Stimulated activated CD4-positive, alpha-beta T cell treated with anti-CD3 and anti-CD28 coated beads, Interleukin-12 subunit alpha, Interleukin-12 subunit beta, amount 100 ng/mL, for 4 hours (primary cell): ENCODE measurements at regions not wholly inside any gene's neighbourhood (a gene's known extent, or its start where the extent isn't known, plus 50 kb on each side); places are given as distances from the start of the nearest gene placed in this dataset.

Experiments
- DNase-seq: peaks from one replicate; pipeline ENCODE4 v3.0.0-alpha.2; 2020

- no peak for DNase-seq
Measured at GRCh38 chrY:21295206-21295605, 215.9 kb upstream of the RBMY1B start.

DNA sequence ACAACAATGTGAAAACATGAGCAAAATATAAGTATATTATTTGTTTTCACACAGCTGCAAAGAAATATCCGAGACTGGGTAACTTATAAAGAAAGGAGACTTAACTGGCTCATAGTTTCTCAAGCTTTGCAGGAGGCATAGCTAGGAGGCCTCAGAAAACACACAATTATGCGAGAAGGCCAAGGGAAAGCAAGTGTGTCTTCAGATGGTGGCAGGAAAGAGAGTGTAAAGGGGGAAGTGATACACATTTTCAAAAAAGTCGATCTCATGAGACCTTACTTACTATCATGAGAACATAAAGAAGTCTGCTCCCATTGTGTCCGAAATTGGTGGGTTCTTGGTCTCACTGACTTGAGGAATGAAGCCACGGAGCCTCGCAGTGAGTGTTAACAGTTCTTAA lies 208.9 kb upstream of the RBMY1B start:
- DNase-seq, result no peak

- no peak for DNase-seq
Measured at GRCh38 chrY:21315366-21315765, 195.8 kb upstream of the RBMY1B start.
